ENCODE measurements at regions not wholly inside any gene's neighbourhood (a gene's known extent, or its start where the extent isn't known, plus 50 kb on each side); places are given as distances from the start of the nearest gene placed in this dataset.

DNA sequence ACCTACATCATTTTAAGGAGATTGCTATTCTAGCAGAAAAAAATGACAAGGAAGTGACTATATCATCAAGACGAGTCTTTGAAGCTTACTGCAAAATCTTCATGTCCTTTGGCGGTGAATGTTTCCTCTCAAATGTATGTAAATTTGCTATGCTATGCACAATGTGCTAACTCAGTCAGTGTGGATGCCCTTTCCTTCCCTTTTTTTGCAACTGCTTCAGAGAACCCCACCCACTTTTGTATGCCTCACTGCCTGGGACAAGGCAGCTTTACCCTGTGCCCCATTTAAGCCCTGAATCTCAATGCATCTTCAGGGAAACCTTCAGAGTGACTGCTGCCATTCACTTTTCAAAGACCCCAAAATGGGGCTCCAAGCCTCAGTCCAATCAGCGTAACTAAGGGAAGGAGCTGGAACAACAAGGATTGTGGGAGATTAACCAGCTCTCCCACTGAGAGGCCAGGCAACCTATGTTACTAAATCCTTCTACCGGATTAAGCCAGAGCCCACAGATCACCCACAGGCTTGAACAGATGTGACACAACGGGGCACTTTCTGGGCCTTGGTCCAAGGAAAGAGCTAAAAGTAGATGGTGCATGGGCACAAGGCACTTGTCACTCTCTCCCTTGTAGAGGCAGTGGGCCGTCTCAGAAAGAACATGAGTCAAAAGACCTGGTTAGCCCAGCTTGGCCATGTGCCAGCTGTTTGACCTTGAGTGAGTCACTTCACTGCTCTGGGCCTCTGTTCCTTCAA is 154.4 kb downstream of the PLPP3 start:
- Histone ChIP-seq H3K79me1 (ENCODE audit: low read depth, low read length) (no peaks in the 10 kb centered on the region), H3K27ac (ENCODE audit: low read depth, low read length) (no peak overlapping the region), H3K9me3 (ENCODE audit: insufficient read depth in 2 of 2, low read depth in 1 of 2, low read length in 1 of 2) (no peaks in the 10 kb centered on the region), H2BK5ac (ENCODE audit: low read depth, low read length) (no peak overlapping the region), H4K20me1 (replicated peaks in 1 of 2; ENCODE audit: control insufficient read depth in 1 of 2, insufficient read depth in 2 of 2, low read length in 2 of 2) (no peaks in the 10 kb centered on the region), H3K36me3 (ENCODE audit: control insufficient read depth in 2 of 4, insufficient read depth in 4 of 4, low read length in 3 of 4) (no peaks in the 10 kb centered on the region), H3K9ac (replicated peaks in 1 of 4; ENCODE audit: extremely low read depth in 1 of 4, low read depth in 3 of 4, low read length in 3 of 4) (no peak overlapping the region), H3K23me2 (ENCODE audit: low read depth, low read length) (no peaks in the 10 kb centered on the region), H3K14ac (ENCODE audit: insufficient read length) (no peak overlapping the region), H3K56ac (replicated peaks; ENCODE audit: insufficient read length, low read depth, low read length) (no peak overlapping the region), H2BK15ac (ENCODE audit: low read length) (no peak overlapping the region; the same call in 1 of the 2 replicates), H4K91ac (replicated peaks; ENCODE audit: insufficient read length, low read length) (no peak overlapping the region), H3K4ac (replicated peaks; ENCODE audit: insufficient read length, low read depth, low read length) (no peak overlapping the region), H4K5ac (ENCODE audit: insufficient read length, low read depth, low read length) (no peak overlapping the region), H2BK12ac (ENCODE audit: low read depth, low read length) (no peak overlapping the region), H3K4me1 (replicated peaks in 1 of 4; ENCODE audit: control insufficient read depth in 3 of 4, insufficient read depth in 4 of 4, low read length in 3 of 4) (no peaks in the 10 kb centered on the region; a peak in 2 of 7 replicates), H2BK20ac (ENCODE audit: low read length) (no peak overlapping the region), H4K8ac (ENCODE audit: extremely low read depth, insufficient read depth, low read length) (no peak overlapping the region), H3K18ac (ENCODE audit: extremely low read depth, low read length) (no peak overlapping the region), H3K4me2 (ENCODE audit: insufficient read depth in 1 of 2, low read depth in 2 of 2, low read length in 2 of 2) (no peak overlapping the region), H3K79me2 (ENCODE audit: control insufficient read depth in 1 of 2, insufficient read depth in 2 of 2, low read length in 2 of 2) (no peaks in the 10 kb centered on the region), H2BK120ac (replicated peaks; ENCODE audit: low read depth, low read length) (no peak overlapping the region), H2AFZ (ENCODE audit: low read length) (no peak overlapping the region), H3K4me3 (ENCODE audit: extremely low read depth in 1 of 4, insufficient read depth in 2 of 4, low read depth in 3 of 4, low read length in 4 of 4) (no peak overlapping the region), H3K23ac (ENCODE audit: insufficient read length) (no peak overlapping the region), H2AK5ac (ENCODE audit: low read depth, low read length) (no peak overlapping the region), H3K27me3 (replicated peaks in 1 of 4; ENCODE audit: control insufficient read depth in 3 of 4, extremely low read depth in 1 of 4, insufficient read depth in 3 of 4, low read length in 3 of 4) (no peaks in the 10 kb centered on the region; a peak in 1 of 7 replicates)
- no peak for DNase-seq (ENCODE audit: low read depth in 1 of 2, low spot score in 2 of 2)
- 84% methylated on average over 6 of the region's 6 CpGs; no CpG with 5 or more reads in 1 of the 2 experiments for WGBS, 2 experiments (ENCODE audit: extremely low coverage in 1 of 2, insufficient coverage in 1 of 2, insufficient read length in 1 of 2, insufficient replicate concordance in 2 of 2, low coverage in 1 of 2, low lambda C conversion rate in 2 of 2, missing lambda C conversion rate in 1 of 2)
- TF ChIP-seq MAX (IDR thresholded peaks at IDR 0.05): no peak
- no peak for TF ChIP-seq TAF7 (optimal IDR thresholded peaks at IDR 0.05; ENCODE audit: borderline replicate concordance, low read depth, low read length)
- no peak for TF ChIP-seq NRF1 (IDR thresholded peaks at IDR 0.05; ENCODE audit: low read depth, low read length)
- TF ChIP-seq ZNF274 (IDR thresholded peaks at IDR 0.05; ENCODE audit: borderline replicate concordance, extremely low read depth, low read length): no peak
- ChIA-PET CTCF (ENCODE audit: partially characterized antibody) (interaction anchor here (0.9 to 1.8 kb wide), 6 partner anchors 9 to 39 kb away, joined by 3 to 7 read pairs (median 4); no protein-coding TSS in a partner anchor), POLR2A (ENCODE audit: partially characterized antibody) (interaction anchor here (0.8 to 1.2 kb wide), 3 partner anchors 12 to 68 kb away, joined by 3 to 4 read pairs (median 3); no protein-coding TSS in a partner anchor)
- no peak for FAIRE-seq
